Skeletal muscle cell (primary cell): ENCODE measurements at regions not wholly inside any gene's neighbourhood (a gene's known extent, or its start where the extent isn't known, plus 50 kb on each side); places are given as distances from the start of the nearest gene placed in this dataset.
A peak's percentile ranks its signal among the peaks of the same experiment; 100 is the strongest.
"Not testable (repeated sequence)": the region's sequence is repeated elsewhere in the genome, so short reads cannot be mapped to it uniquely, and the experiment has no call there.

Experiments
- DNase-seq: peaks from one replicate; pipeline ENCODE4 v3.0.0-alpha.2; 2010; ENCODE audit warnings: low read depth
- H3K4me3 ChIP-seq: 2 replicates; pipeline ENCODE4 v1.5.1; 2011; ENCODE audit warnings: low read depth, mild to moderate bottlenecking, control low read depth, low read length, moderate library complexity

- H3K4me3 ChIP-seq: no peak overlapping the region
- DNase-seq: no peak
Measured at GRCh38 chr12:84435682-84436081, 476.9 kb downstream of the SLC6A15 start.

GRCh38 chr12:84422340-84422739 lies 490.3 kb downstream of the SLC6A15 start:
- H3K4me3 ChIP-seq: no peak overlapping the region
- DNase-seq: no peak

GRCh38 chr12:84421103-84421502 lies 491.5 kb downstream of the SLC6A15 start:
- DNase-seq: no peak
- H3K4me3 ChIP-seq: no peak overlapping the region

GRCh38 chr12:84416626-84417025 lies 496.0 kb downstream of the SLC6A15 start:
- DNase-seq: no peak
- no peak overlapping the region for H3K4me3 ChIP-seq

- no peak overlapping the region for H3K4me3 ChIP-seq
- no peak for DNase-seq
Measured at GRCh38 chr12:84415946-84416345, 496.7 kb downstream of the SLC6A15 start.

- no peak overlapping the region for H3K4me3 ChIP-seq
- DNase-seq: no peak
Measured at GRCh38 chr12:84413656-84414055, 498.9 kb downstream of the SLC6A15 start.

- no peak overlapping the region for H3K4me3 ChIP-seq
- no peak for DNase-seq
Measured at GRCh38 chr12:84412226-84412625, 500.4 kb downstream of the SLC6A15 start.

- H3K4me3 ChIP-seq: no peak overlapping the region
- no peak for DNase-seq
Measured at GRCh38 chr12:84411031-84411430, 501.6 kb downstream of the SLC6A15 start.

GRCh38 chr12:84408936-84409335 lies 503.7 kb downstream of the SLC6A15 start:
- no peak for DNase-seq

GRCh38 chr12:84406720-84407119 lies 505.9 kb downstream of the SLC6A15 start:
- not testable (repeated sequence) for H3K4me3 ChIP-seq

More at GRCh38 chr12:84408936-84409335, 503.7 kb downstream of the SLC6A15 start:
- no peak overlapping the region for H3K4me3 ChIP-seq

GRCh38 chr12:84397846-84398245 lies 514.8 kb downstream of the SLC6A15 start:
- DNase-seq: no peak
- no peak overlapping the region for H3K4me3 ChIP-seq

More at GRCh38 chr12:84406720-84407119, 505.9 kb downstream of the SLC6A15 start:
- not testable (repeated sequence) for DNase-seq

GRCh38 chr12:84397263-84397662 lies 515.3 kb downstream of the SLC6A15 start:
- H3K4me3 ChIP-seq: no peak overlapping the region
- DNase-seq: no peak

- not testable (repeated sequence) for H3K4me3 ChIP-seq, DNase-seq
Measured at GRCh38 chr12:84391176-84391575, 521.4 kb downstream of the SLC6A15 start.

GRCh38 chr12:84384384-84384783 lies 528.2 kb downstream of the SLC6A15 start:
- no peak overlapping the region for H3K4me3 ChIP-seq
- no peak for DNase-seq

- peak; percentile 37 for DNase-seq
Measured at GRCh38 chr12:84382486-84382885, 530.1 kb downstream of the SLC6A15 start.

GRCh38 chr12:84376320-84376719 lies 536.3 kb downstream of the SLC6A15 start:
- DNase-seq: no peak
- no peak overlapping the region for H3K4me3 ChIP-seq

More at GRCh38 chr12:84382486-84382885, 530.1 kb downstream of the SLC6A15 start:
- not testable (repeated sequence) for H3K4me3 ChIP-seq

GRCh38 chr12:84375449-84376170 lies 537.0 kb downstream of the SLC6A15 start:
- no peak for DNase-seq
- H3K4me3 ChIP-seq: no peak overlapping the region

GRCh38 chr12:84362552-84362897 lies 550.1 kb downstream of the SLC6A15 start:
- H3K4me3 ChIP-seq: no peak overlapping the region
- no peak for DNase-seq

- no peak for DNase-seq
- H3K4me3 ChIP-seq: no peak overlapping the region
Measured at GRCh38 chr12:84361651-84362551, 550.7 kb downstream of the SLC6A15 start.

GRCh38 chr12:84357314-84357713 lies 555.3 kb downstream of the SLC6A15 start:
- no peak for DNase-seq
- H3K4me3 ChIP-seq: no peak overlapping the region

- H3K4me3 ChIP-seq: no peak overlapping the region
- no peak for DNase-seq
Measured at GRCh38 chr12:84356224-84356623, 556.4 kb downstream of the SLC6A15 start.
